Fibroblast of the aortic adventitia (primary cell): ENCODE measurements at regions not wholly inside any gene's neighbourhood (a gene's known extent, or its start where the extent isn't known, plus 50 kb on each side); places are given as distances from the start of the nearest gene placed in this dataset.

Experiments
- DNase-seq: peaks from one replicate; pipeline ENCODE4 v3.0.0-alpha.2; 2010; ENCODE audit warnings: low read depth
- H3K4me3 ChIP-seq: 2 replicates; pipeline ENCODE4 v1.5.1; 2011; ENCODE audit warnings: low read depth, mild to moderate bottlenecking, control low read depth, low read length, moderate library complexity
- CTCF ChIP-seq: IDR thresholded peaks from 2 replicates; pipeline ENCODE4 v1.5.1; 2011; ENCODE audit warnings: mild to moderate bottlenecking, low read length, control low read depth, inconsistent platforms; ENCODE audit not compliant: insufficient read depth

DNA sequence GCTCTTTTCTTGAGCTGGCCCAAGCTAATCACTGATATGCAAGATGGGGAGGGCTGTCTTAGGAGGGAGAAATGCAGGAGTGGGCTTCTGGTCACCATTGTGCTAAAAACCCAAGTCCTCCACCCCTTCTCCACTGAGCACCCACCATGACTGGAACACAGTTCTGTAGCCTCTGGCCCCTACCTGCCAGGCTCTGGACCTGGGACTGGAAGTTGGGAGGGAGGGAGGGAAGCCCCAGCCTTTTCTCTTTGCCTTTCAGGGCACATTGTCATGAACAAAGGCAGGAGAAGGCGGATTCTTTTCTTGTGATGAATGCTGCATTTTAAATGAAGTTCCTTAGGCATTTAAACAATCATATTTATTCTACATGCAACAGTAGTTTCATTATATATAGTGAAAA, 559.1 kb upstream of the TRPC7 start:
- no peak for TF ChIP-seq CTCF
- no peak for DNase-seq
- H3K4me3 ChIP-seq = no peak overlapping the region

DNA sequence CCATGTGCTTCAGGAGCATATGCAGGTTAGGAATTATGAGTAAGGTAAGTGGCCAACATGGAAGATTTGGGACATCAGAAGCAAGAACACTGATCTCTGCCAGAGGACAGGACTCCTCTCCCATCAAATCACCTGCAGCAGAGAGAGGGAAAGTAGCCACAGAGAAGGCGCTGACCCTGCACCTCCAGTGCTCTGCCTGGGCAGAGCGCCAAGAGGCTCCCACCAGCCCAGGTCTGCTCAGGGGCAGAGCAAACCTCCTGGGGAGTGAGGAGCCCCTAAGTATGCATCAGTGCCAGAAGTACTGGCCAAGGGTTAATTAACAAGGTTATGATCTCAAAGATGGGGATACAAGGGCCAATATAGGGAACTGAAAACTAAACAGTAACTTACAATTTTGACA, 545.3 kb upstream of the TRPC7 start:
- no peak for TF ChIP-seq CTCF
- no peak for DNase-seq
- no peak overlapping the region for H3K4me3 ChIP-seq

DNA sequence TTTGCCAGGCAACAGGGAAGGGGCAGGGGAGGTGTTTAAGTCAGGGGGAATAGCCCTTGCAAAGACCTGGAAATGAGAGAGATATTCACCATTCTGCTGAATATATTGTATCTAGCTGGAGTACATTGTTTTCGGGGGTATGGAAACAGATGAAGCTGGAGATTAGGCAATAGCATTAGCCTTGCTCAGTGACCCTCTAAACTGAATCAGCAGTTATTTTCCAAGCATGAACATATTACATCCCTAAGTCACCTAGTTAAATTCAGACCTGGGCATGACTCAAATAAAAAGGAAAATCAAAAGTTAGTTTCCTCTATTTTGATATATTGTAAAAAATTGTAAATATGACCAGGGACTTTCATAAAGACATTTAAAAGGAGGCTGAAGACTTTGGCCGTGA, 544.6 kb upstream of the TRPC7 start:
- H3K4me3 ChIP-seq = no peak overlapping the region
- no peak for DNase-seq
- no peak for TF ChIP-seq CTCF

- H3K4me3 ChIP-seq = no peak overlapping the region
- no peak for TF ChIP-seq CTCF
- DNase-seq = no peak
Observed at GRCh38 chr5:136907371-136907770, 542.0 kb upstream of the TRPC7 start.

DNA sequence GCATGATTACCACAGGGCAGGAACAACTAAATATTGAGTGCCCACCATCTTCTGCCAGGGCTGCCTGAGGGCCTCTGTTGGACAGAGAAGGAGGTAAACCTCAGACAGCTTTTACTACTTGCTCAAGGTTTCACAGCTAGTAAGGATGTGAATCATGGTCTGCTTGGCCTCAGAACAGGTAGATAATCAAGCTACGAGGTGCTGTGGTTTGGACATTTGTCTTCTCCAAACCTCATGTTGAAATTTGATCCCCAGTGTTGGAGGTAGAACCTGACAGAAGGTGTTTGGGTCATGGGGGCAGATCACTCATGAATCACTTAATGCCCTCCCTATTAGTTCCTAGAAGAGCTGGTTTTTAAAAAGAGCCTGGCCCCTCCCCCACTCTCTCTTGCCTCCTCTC, 541.2 kb upstream of the TRPC7 start:
- no peak overlapping the region for H3K4me3 ChIP-seq
- no peak for TF ChIP-seq CTCF
- DNase-seq = no peak

DNA sequence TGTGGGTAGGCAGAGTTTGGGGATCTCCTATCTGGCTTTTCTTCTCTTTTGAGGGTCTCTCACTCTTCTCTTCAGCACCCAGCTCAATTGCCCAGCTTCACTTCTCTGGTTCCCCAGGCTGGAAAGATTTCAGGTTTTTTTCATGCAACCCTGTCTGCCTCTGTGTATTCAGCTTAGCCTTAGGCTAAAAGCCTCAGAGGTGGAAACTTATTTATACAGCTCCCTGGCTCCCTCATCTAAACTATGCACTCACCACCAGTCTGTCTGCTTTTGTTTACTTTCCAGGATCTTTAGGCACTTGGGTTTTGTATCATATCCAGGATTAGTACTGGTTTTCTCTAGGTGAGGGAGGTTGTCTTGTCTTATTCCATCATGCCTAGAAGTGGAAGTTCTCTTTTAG, 540.2 kb upstream of the TRPC7 start:
- no peak for TF ChIP-seq CTCF
- no peak overlapping the region for H3K4me3 ChIP-seq
- DNase-seq = no peak

- DNase-seq = no peak
- no peak for TF ChIP-seq CTCF
- no peak overlapping the region for H3K4me3 ChIP-seq
Observed at GRCh38 chr5:136894070-136894469, 528.7 kb upstream of the TRPC7 start.
